ENCODE measurements at regions not wholly inside any gene's neighbourhood (a gene's known extent, or its start where the extent isn't known, plus 50 kb on each side); places are given as distances from the start of the nearest gene placed in this dataset.
"Not testable (repeated sequence)": the region's sequence is repeated elsewhere in the genome, so short reads cannot be mapped to it uniquely, and the experiment has no call there.

DNA sequence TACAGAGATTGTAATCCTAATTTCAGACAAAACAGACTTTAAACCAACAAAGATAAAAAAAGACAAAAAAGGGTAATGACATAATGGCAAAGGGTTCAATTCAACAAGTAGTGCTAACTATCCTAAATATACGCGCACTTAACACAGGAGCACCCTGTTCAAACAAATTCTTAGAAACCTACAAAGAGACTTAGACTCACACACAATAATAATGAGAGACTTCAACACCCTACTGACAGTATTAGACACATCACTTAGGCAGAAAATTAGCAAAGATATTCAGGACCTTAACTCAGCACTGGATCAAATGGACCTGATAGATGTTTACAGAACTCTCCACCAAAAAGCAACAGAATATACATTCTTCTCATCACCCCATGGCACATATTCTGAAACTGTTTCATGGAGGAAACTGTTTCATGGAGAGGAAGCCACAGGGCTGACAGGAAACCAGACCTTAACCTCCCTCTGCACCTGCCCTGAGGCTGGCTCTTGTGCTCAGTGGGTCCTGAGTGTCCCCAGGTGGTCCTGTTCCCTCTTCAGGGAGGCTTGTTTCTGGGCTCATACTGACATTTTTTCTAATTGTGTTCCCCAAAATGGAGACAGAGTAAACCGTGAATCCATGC, 54.7 kb downstream of the OR4M2 start:
- H3K4me3 ChIP-seq (replicated peaks in 1 of 3; ENCODE audit: insufficient read depth in 1 of 3, low read depth in 1 of 3, low read length in 3 of 3); H3K9me1 ChIP-seq (replicated peaks; ENCODE audit: control insufficient read depth, extremely low read depth, insufficient read depth, low read length); DNase-seq (ENCODE audit: low read depth, low spot score); H3K9ac ChIP-seq (replicated peaks; ENCODE audit: extremely low read depth, insufficient read depth, low read length); BruUV-seq (replicated peaks); H3K4me2 ChIP-seq (ENCODE audit: insufficient read depth, low read length); H2AFZ ChIP-seq (ENCODE audit: low read depth, low read length); H3K36me3 ChIP-seq (ENCODE audit: control insufficient read depth in 2 of 2, extremely low read depth in 1 of 2, insufficient read depth in 2 of 2, low read length in 2 of 2); FAIRE-seq; POLR2A ChIA-PET; H3K79me2 ChIP-seq (ENCODE audit: control insufficient read depth, insufficient read depth, low read length); dilution Hi-C loops (cut with MboI; ENCODE audit: extremely low pct_ligation_motif_present, low sequenced_read_pairs); H3K27me3 ChIP-seq (ENCODE audit: control insufficient read depth in 2 of 2, insufficient read depth in 2 of 2, low read length in 2 of 2); intact Hi-C loops (cut with micrococcal nuclease); H3K27ac ChIP-seq (ENCODE audit: insufficient read depth, low read depth, low read length); H3K4me1 ChIP-seq (ENCODE audit: control insufficient read depth, extremely low read depth, insufficient read depth, low read length); H3K9me3 ChIP-seq (replicated peaks; ENCODE audit: control insufficient read depth, insufficient read depth, low read length); H4K20me1 ChIP-seq (replicated peaks; ENCODE audit: control insufficient read depth, extremely low read depth, insufficient read depth, low read length); CTCF ChIA-PET: not testable (repeated sequence)

DNA sequence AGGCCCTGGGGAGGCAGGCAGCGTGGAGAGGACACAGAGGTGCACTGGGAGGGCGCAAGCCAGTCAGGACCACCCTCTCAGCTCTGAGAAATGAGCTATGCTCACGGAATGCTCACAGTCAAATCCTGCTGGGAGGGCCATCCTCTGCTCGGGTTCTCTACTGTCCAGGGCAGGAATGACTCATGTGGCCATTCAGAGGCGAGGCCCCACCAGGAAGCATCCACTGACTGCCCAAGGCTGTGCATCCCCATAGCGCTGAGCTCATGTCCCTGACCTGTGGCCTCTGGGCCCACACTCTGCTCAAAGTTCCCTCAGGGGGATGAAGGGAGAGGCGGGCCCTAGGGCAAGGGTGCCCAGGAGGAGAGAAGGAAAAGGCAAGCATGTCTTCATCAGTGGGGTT, 57.2 kb downstream of the OR4M2 start:
- H3K9me3 ChIP-seq (replicated peaks; ENCODE audit: control insufficient read depth, insufficient read depth, low read length); H2AFZ ChIP-seq (ENCODE audit: low read depth, low read length); H4K20me1 ChIP-seq (replicated peaks; ENCODE audit: control insufficient read depth, extremely low read depth, insufficient read depth, low read length); POLR2A ChIA-PET; H3K79me2 ChIP-seq (ENCODE audit: control insufficient read depth, insufficient read depth, low read length); H3K9me1 ChIP-seq (replicated peaks; ENCODE audit: control insufficient read depth, extremely low read depth, insufficient read depth, low read length); H3K36me3 ChIP-seq (ENCODE audit: control insufficient read depth in 2 of 2, extremely low read depth in 1 of 2, insufficient read depth in 2 of 2, low read length in 2 of 2); BruUV-seq (replicated peaks); H3K4me2 ChIP-seq (ENCODE audit: insufficient read depth, low read length); dilution Hi-C loops (cut with MboI; ENCODE audit: extremely low pct_ligation_motif_present, low sequenced_read_pairs); H3K9ac ChIP-seq (replicated peaks; ENCODE audit: extremely low read depth, insufficient read depth, low read length); FAIRE-seq; H3K27ac ChIP-seq (ENCODE audit: insufficient read depth, low read depth, low read length); H3K4me1 ChIP-seq (ENCODE audit: control insufficient read depth, extremely low read depth, insufficient read depth, low read length); H3K27me3 ChIP-seq (ENCODE audit: control insufficient read depth in 2 of 2, insufficient read depth in 2 of 2, low read length in 2 of 2); DNase-seq (ENCODE audit: low read depth, low spot score); H3K4me3 ChIP-seq (replicated peaks in 1 of 3; ENCODE audit: insufficient read depth in 1 of 3, low read depth in 1 of 3, low read length in 3 of 3); intact Hi-C loops (cut with micrococcal nuclease); CTCF ChIA-PET: not testable (repeated sequence)

DNA sequence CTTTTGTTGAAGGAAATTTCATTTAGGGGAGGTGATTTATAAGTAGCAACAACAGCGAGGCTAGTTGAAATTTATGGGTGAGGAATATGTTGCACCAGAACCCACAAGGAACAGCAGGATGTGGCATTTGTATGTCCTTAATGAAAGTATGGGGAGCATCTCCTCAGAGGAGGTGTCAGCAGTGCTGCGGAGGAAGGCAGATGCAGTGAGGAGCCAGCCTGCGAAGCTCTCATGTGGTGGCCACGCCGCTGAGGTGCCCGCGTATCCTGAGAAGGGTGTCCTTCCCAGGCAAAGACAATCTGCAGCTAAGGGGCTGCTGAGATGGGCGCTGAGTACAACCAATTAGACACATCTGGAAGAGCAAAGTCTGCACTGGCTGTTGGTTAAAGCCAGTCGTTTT, 60.8 kb downstream of the OR4M2 start:
- H3K27me3 ChIP-seq (ENCODE audit: control insufficient read depth in 2 of 2, insufficient read depth in 2 of 2, low read length in 2 of 2); dilution Hi-C loops (cut with MboI; ENCODE audit: extremely low pct_ligation_motif_present, low sequenced_read_pairs); H3K4me2 ChIP-seq (ENCODE audit: insufficient read depth, low read length); intact Hi-C loops (cut with micrococcal nuclease); H3K9me3 ChIP-seq (replicated peaks; ENCODE audit: control insufficient read depth, insufficient read depth, low read length); H3K79me2 ChIP-seq (ENCODE audit: control insufficient read depth, insufficient read depth, low read length); DNase-seq (ENCODE audit: low read depth, low spot score); H2AFZ ChIP-seq (ENCODE audit: low read depth, low read length); H3K9ac ChIP-seq (replicated peaks; ENCODE audit: extremely low read depth, insufficient read depth, low read length); CTCF ChIA-PET; BruUV-seq (replicated peaks); H3K27ac ChIP-seq (ENCODE audit: insufficient read depth, low read depth, low read length); H3K4me3 ChIP-seq (replicated peaks in 1 of 3; ENCODE audit: insufficient read depth in 1 of 3, low read depth in 1 of 3, low read length in 3 of 3); POLR2A ChIA-PET; FAIRE-seq; H3K9me1 ChIP-seq (replicated peaks; ENCODE audit: control insufficient read depth, extremely low read depth, insufficient read depth, low read length); H3K4me1 ChIP-seq (ENCODE audit: control insufficient read depth, extremely low read depth, insufficient read depth, low read length); H3K36me3 ChIP-seq (ENCODE audit: control insufficient read depth in 2 of 2, extremely low read depth in 1 of 2, insufficient read depth in 2 of 2, low read length in 2 of 2); H4K20me1 ChIP-seq (replicated peaks; ENCODE audit: control insufficient read depth, extremely low read depth, insufficient read depth, low read length): not testable (repeated sequence)

DNA sequence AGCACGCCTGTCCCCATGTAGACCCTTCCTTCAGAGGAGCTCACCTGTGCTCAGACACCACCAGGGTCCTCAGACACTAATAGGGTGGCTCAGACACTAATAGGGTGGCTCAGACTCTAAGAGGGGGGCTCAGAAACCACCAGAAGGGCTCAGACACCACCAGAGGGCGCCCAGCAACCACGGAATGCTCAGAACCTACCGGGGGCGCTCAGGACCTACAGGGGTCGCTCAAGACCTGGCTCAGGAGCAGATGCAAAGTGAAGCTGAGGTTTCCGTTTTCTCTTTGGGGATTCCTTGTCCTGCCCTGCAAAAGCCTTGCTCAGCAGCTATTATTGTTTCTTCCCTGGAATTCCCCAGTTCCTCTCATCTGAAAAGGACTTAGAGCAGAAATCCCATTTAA, 67.8 kb downstream of the OR4M2 start:
- H3K27ac ChIP-seq (ENCODE audit: insufficient read depth, low read depth, low read length); H3K9me1 ChIP-seq (replicated peaks; ENCODE audit: control insufficient read depth, extremely low read depth, insufficient read depth, low read length); H2AFZ ChIP-seq (ENCODE audit: low read depth, low read length); POLR2A ChIA-PET; dilution Hi-C loops (cut with MboI; ENCODE audit: extremely low pct_ligation_motif_present, low sequenced_read_pairs); H3K4me1 ChIP-seq (ENCODE audit: control insufficient read depth, extremely low read depth, insufficient read depth, low read length); H3K27me3 ChIP-seq (ENCODE audit: control insufficient read depth in 2 of 2, insufficient read depth in 2 of 2, low read length in 2 of 2); H3K36me3 ChIP-seq (ENCODE audit: control insufficient read depth in 2 of 2, extremely low read depth in 1 of 2, insufficient read depth in 2 of 2, low read length in 2 of 2); FAIRE-seq; H3K9ac ChIP-seq (replicated peaks; ENCODE audit: extremely low read depth, insufficient read depth, low read length); intact Hi-C loops (cut with micrococcal nuclease); H3K9me3 ChIP-seq (replicated peaks; ENCODE audit: control insufficient read depth, insufficient read depth, low read length); H4K20me1 ChIP-seq (replicated peaks; ENCODE audit: control insufficient read depth, extremely low read depth, insufficient read depth, low read length); H3K4me3 ChIP-seq (replicated peaks in 1 of 3; ENCODE audit: insufficient read depth in 1 of 3, low read depth in 1 of 3, low read length in 3 of 3); H3K79me2 ChIP-seq (ENCODE audit: control insufficient read depth, insufficient read depth, low read length); BruUV-seq (replicated peaks); DNase-seq (ENCODE audit: low read depth, low spot score); CTCF ChIA-PET; H3K4me2 ChIP-seq (ENCODE audit: insufficient read depth, low read length): not testable (repeated sequence)
